Stimulated activated CD8-positive, alpha-beta memory T cell treated with anti-CD3 and anti-CD28 coated beads, Interleukin-2, amount 100 ng/mL, for 1 hour (primary cell): ENCODE measurements at regions not wholly inside any gene's neighbourhood (a gene's known extent, or its start where the extent isn't known, plus 50 kb on each side); places are given as distances from the start of the nearest gene placed in this dataset.

Experiments
- DNase-seq, 2 donors: peaks; one replicate each; pipeline ENCODE4 v3.0.0-alpha.2; 2020; ENCODE audit warnings: low read depth in 2 of 2

GRCh38 chr7:21146642-21147423 is 281.1 kb upstream of the SP4 start:
- no peak for DNase-seq

- DNase-seq: no peak
Observed at GRCh38 chr7:21149809-21150208, 278.1 kb upstream of the SP4 start.

GRCh38 chr7:21154614-21155013 is 273.3 kb upstream of the SP4 start:
- DNase-seq: no peak

GRCh38 chr7:21159506-21159905 is 268.4 kb upstream of the SP4 start:
- DNase-seq: no peak

- DNase-seq: no peak
Observed at GRCh38 chr7:21160401-21160800, 267.5 kb upstream of the SP4 start.

- no peak for DNase-seq
Observed at GRCh38 chr7:21167942-21168341, 259.9 kb upstream of the SP4 start.

- DNase-seq: no peak
Observed at GRCh38 chr7:21169667-21170580, 258.0 kb upstream of the SP4 start.

- no peak for DNase-seq
Observed at GRCh38 chr7:21172800-21173199, 255.1 kb upstream of the SP4 start.

GRCh38 chr7:21173436-21173835 is 254.4 kb upstream of the SP4 start:
- DNase-seq: no peak

- DNase-seq: no peak
Observed at GRCh38 chr7:21175714-21176113, 252.2 kb upstream of the SP4 start.

- DNase-seq: no peak
Observed at GRCh38 chr7:21184942-21185652, 242.8 kb upstream of the SP4 start.

- DNase-seq: no peak
Observed at GRCh38 chr7:21185653-21186265, 242.1 kb upstream of the SP4 start.

GRCh38 chr7:21191321-21192073 is 236.4 kb upstream of the SP4 start:
- DNase-seq: no peak

GRCh38 chr7:21192657-21193056 is 235.2 kb upstream of the SP4 start:
- DNase-seq: no peak

GRCh38 chr7:21193895-21194294 is 234.0 kb upstream of the SP4 start:
- no peak for DNase-seq

- DNase-seq: no peak
Observed at GRCh38 chr7:21194936-21195335, 232.9 kb upstream of the SP4 start.

GRCh38 chr7:21198921-21199320 is 229.0 kb upstream of the SP4 start:
- DNase-seq: no peak

- DNase-seq: no peak
Observed at GRCh38 chr7:21200503-21200902, 227.4 kb upstream of the SP4 start.

- no peak for DNase-seq
Observed at GRCh38 chr7:21214657-21215056, 213.2 kb upstream of the SP4 start.

GRCh38 chr7:21215307-21215706 is 212.6 kb upstream of the SP4 start:
- DNase-seq: no peak

- DNase-seq: no peak
Observed at GRCh38 chr7:21217365-21217764, 210.5 kb upstream of the SP4 start.
